DMS 273 treated with DMSO at 0.1 percent for 48 hours (cell line): ENCODE measurements at regions not wholly inside any gene's neighbourhood (a gene's known extent, or its start where the extent isn't known, plus 50 kb on each side); places are given as distances from the start of the nearest gene placed in this dataset.

ENCODE experiments used
- DNase-seq: peaks from one replicate; lab custom pipeline; 2025; lab: John Stamatoyannopoulos, UW

- no peak for DNase-seq
These were observed 269.5 kb downstream of the MAP2K4 start for GRCh38 chr17:12290207-12290606.

- peak; percentile 67 for DNase-seq
These were observed 275.5 kb downstream of the MAP2K4 start for GRCh38 chr17:12296209-12296625.

GRCh38 chr17:12301551-12301950 is 280.9 kb downstream of the MAP2K4 start:
- no peak for DNase-seq

GRCh38 chr17:12302711-12303110 is 282.0 kb downstream of the MAP2K4 start:
- no peak for DNase-seq

- no peak for DNase-seq
These were observed 290.1 kb downstream of the MAP2K4 start for GRCh38 chr17:12310811-12311210.

GRCh38 chr17:12312692-12313091 is 292.0 kb downstream of the MAP2K4 start:
- DNase-seq, result no peak

GRCh38 chr17:12313786-12314185 is 293.1 kb downstream of the MAP2K4 start:
- DNase-seq, result no peak

GRCh38 chr17:12316021-12316420 is 295.3 kb downstream of the MAP2K4 start:
- DNase-seq, result no peak

GRCh38 chr17:12318571-12319266 is 298.0 kb downstream of the MAP2K4 start:
- no peak for DNase-seq

- DNase-seq, result no peak
These were observed 299.6 kb downstream of the MAP2K4 start for GRCh38 chr17:12320286-12320685.

- DNase-seq, result no peak
These were observed 307.5 kb downstream of the MAP2K4 start for GRCh38 chr17:12328204-12328603.

- DNase-seq, result no peak
These were observed 309.8 kb downstream of the MAP2K4 start for GRCh38 chr17:12330456-12330855.

GRCh38 chr17:12341328-12341727 is 320.7 kb downstream of the MAP2K4 start:
- DNase-seq, result no peak

- no peak for DNase-seq
These were observed 321.5 kb downstream of the MAP2K4 start for GRCh38 chr17:12342161-12342560.

GRCh38 chr17:12342609-12343435 is 322.1 kb downstream of the MAP2K4 start:
- no peak for DNase-seq

- DNase-seq, result no peak
These were observed 317.2 kb upstream of the MYOCD start for GRCh38 chr17:12348476-12348875.

GRCh38 chr17:12349297-12349696 is 316.4 kb upstream of the MYOCD start:
- no peak for DNase-seq

- DNase-seq, result no peak
These were observed 313.6 kb upstream of the MYOCD start for GRCh38 chr17:12352127-12352526.

- DNase-seq, result no peak
These were observed 308.1 kb upstream of the MYOCD start for GRCh38 chr17:12357600-12357999.

- no peak for DNase-seq
These were observed 307.2 kb upstream of the MYOCD start for GRCh38 chr17:12358477-12358876.

- DNase-seq, result no peak
These were observed 302.7 kb upstream of the MYOCD start for GRCh38 chr17:12362853-12363455.

GRCh38 chr17:12365805-12366204 is 299.9 kb upstream of the MYOCD start:
- no peak for DNase-seq

GRCh38 chr17:12369065-12369464 is 296.6 kb upstream of the MYOCD start:
- DNase-seq, result no peak
